SU-DHL-6 (cell line): ENCODE measurements at regions not wholly inside any gene's neighbourhood (a gene's known extent, or its start where the extent isn't known, plus 50 kb on each side); places are given as distances from the start of the nearest gene placed in this dataset.

Source experiments
- EZH2phosphoT487 ChIP-seq: fragments of 200-600 bp; sonication (generic), shearing (Covaris generic); conservative IDR thresholded peaks from 2 replicates; pipeline ENCODE4 v1.6.1; 2018; ENCODE audit warnings: mild to moderate bottlenecking, antibody characterized with exemption, low read length, moderate library complexity, mixed read lengths
- TF ChIP-seq, protein P1 (sequence below): fragments of 200-600 bp; sonication (generic); IDR thresholded peaks from one replicate; pipeline ENCODE4 v1.5.1; 2017; ENCODE audit warnings: antibody characterized with exemption, mild to moderate bottlenecking, low read length, moderate library complexity; ENCODE audit not compliant: insufficient read depth, poor library complexity, severe bottlenecking

DNA sequence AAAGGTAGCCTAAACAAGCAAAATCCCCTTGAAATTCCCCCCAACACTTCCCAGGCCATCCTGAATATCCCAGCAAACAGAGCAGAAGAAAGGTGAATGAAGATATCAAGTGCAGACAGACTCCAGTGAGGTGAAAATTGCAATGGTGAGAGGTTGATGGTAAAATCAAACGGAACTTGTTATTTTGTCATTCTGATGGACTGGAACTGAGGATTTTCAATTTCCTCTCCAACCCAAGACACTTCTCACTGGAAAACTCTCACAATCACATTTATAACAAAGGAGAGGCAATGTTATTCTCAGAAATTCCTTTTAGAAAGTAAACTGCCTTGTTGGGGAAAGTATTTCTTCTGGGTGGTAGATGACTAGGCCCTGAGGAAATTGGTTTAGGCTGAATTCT lies 412.4 kb upstream of the C9orf72 start:
- TF ChIP-seq, protein P1, sequence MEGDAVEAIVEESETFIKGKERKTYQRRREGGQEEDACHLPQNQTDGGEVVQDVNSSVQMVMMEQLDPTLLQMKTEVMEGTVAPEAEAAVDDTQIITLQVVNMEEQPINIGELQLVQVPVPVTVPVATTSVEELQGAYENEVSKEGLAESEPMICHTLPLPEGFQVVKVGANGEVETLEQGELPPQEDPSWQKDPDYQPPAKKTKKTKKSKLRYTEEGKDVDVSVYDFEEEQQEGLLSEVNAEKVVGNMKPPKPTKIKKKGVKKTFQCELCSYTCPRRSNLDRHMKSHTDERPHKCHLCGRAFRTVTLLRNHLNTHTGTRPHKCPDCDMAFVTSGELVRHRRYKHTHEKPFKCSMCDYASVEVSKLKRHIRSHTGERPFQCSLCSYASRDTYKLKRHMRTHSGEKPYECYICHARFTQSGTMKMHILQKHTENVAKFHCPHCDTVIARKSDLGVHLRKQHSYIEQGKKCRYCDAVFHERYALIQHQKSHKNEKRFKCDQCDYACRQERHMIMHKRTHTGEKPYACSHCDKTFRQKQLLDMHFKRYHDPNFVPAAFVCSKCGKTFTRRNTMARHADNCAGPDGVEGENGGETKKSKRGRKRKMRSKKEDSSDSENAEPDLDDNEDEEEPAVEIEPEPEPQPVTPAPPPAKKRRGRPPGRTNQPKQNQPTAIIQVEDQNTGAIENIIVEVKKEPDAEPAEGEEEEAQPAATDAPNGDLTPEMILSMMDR = no peak
- no peak for TF ChIP-seq EZH2phosphoT487
